Gastroesophageal sphincter (tissue), 3 donors: ENCODE measurements at regions not wholly inside any gene's neighbourhood (a gene's known extent, or its start where the extent isn't known, plus 50 kb on each side); places are given as distances from the start of the nearest gene placed in this dataset.

Source experiments
- CTCF ChIP-seq, 4 experiments: fragments of 200-600 bp in 2 of 4; fragments of 450-650 bp in 2 of 4; sonication (generic) in 1 of 4; IDR thresholded peaks; one replicate each; pipeline ENCODE4 v1.5.1; 2017 to 2019; ENCODE audit warnings: antibody characterized with exemption in 4 of 4, mild to moderate bottlenecking in 2 of 4, moderate library complexity in 2 of 4
- EP300 ChIP-seq: sonication (generic); formaldehyde crosslinking; IDR thresholded peaks from one replicate; pipeline ENCODE4 v1.6.1; 2017; ENCODE audit warnings: antibody characterized with exemption, mild to moderate bottlenecking
- POLR2A ChIP-seq, 2 donors: fragments of 450-650 bp; IDR thresholded peaks; one replicate each; pipeline ENCODE4 v1.6.1; 2017; ENCODE audit warnings: antibody characterized with exemption in 2 of 2, mild to moderate bottlenecking in 2 of 2, moderate library complexity in 1 of 2
- POLR2AphosphoS5 ChIP-seq: sonication (generic); formaldehyde crosslinking; IDR thresholded peaks from one replicate; pipeline ENCODE4 v1.6.1; 2017; ENCODE audit warnings: antibody characterized with exemption

- no peak for TF ChIP-seq POLR2A (IDR thresholded peaks at IDR 0.05)
- no peak for TF ChIP-seq EP300
- TF ChIP-seq CTCF (IDR thresholded peaks at IDR 0.05), result no peak
- no peak for TF ChIP-seq POLR2AphosphoS5
Observed at GRCh38 chr2:220334871-220335590, 707.6 kb downstream of the SLC4A3 start.
